HepG2 (cell line): ENCODE measurements at regions not wholly inside any gene's neighbourhood (a gene's known extent, or its start where the extent isn't known, plus 50 kb on each side); places are given as distances from the start of the nearest gene placed in this dataset.

ENCODE experiments used
- ATAC-seq: fragments of 200-7000 bp; cut with Tn5 transposase; 3 replicates; pipeline ENCODE4 v1.9.1; 2020; ENCODE audit warnings: mild to moderate bottlenecking, moderate library complexity
- BruUV-seq: library from RNA; stranded (reverse); fragments of 400-500 nt; replicated peaks from 2 replicates; lab custom pipeline; 2021; lab: Mats Ljungman, UMichigan
- CTCF ChIA-PET: fragments of 300-600 bp; formaldehyde crosslinking; extraction: SDS; loops from one replicate; lab custom pipeline; 2021; ENCODE audit warnings: low total read pairs, inconsistent platforms, low intra/inter-chr PET ratio; lab: Yijun Ruan, JAX
- POLR2A ChIA-PET: fragments of 350-600 bp; sonication (Branson Sonifier 250); formaldehyde crosslinking; loops from one replicate; lab custom pipeline; 2020; ENCODE audit warnings: antibody characterized with exemption, inconsistent platforms; lab: Yijun Ruan, JAX
- DNase-seq: peaks from one replicate; pipeline ENCODE4 v3.0.0-alpha.2; 2015; ENCODE audit warnings: low spot score
- FAIRE-seq: peaks from 3 replicates; lab custom pipeline; 2011; peaks lifted over from hg19 to GRCh38; lab: Jason Lieb, UNC
- H2AFZ ChIP-seq: one replicate; pipeline ENCODE4 v1.6.1; 2011; ENCODE audit warnings: low read length, inconsistent platforms
- H3K27ac ChIP-seq: fragments of 300-600 bp; 3 replicates; pipeline ENCODE4 v1.8.0; 2011; ENCODE audit warnings: mixed run types, mild to moderate bottlenecking, mixed read lengths, low read length, inconsistent platforms; ENCODE audit not compliant: insufficient read depth; ENCODE audit errors: extremely low read length
- H3K27me3 ChIP-seq, 2 experiments: fragments of 200-600 bp in 1 of 2; 2 replicates in 1 of 2; 3 replicates in 1 of 2; pipeline versions ENCODE4 v1.6.0 to v1.8.0; 2011; ENCODE audit warnings: low read length in 2 of 2, mild to moderate bottlenecking in 2 of 2, moderate library complexity in 2 of 2, inconsistent platforms in 1 of 2; ENCODE audit not compliant: insufficient read depth in 2 of 2, control insufficient read depth in 1 of 2
- H3K36me3 ChIP-seq, 2 experiments: fragments of 200-600 bp in 1 of 2; replicated peaks in 1 of 2; 2 replicates in 1 of 2; 3 replicates in 1 of 2; pipeline versions ENCODE4 v1.5.1 to v1.8.0; 2011; ENCODE audit warnings: low read length in 2 of 2, inconsistent platforms in 1 of 2; ENCODE audit not compliant: insufficient read depth in 2 of 2, control insufficient read depth in 1 of 2
- H3K4me1 ChIP-seq: 2 replicates; pipeline ENCODE4 v1.5.1; 2012; ENCODE audit warnings: low read length, inconsistent platforms; ENCODE audit not compliant: insufficient read depth
- H3K4me2 ChIP-seq: 2 replicates; pipeline ENCODE4 v1.6.0; 2011; ENCODE audit warnings: low read depth, low read length, inconsistent platforms
- H3K4me3 ChIP-seq, 3 experiments: fragments of 200-600 bp in 1 of 3; sonication (generic), shearing (Covaris generic) in 1 of 3; replicated peaks in 1 of 3; 2 replicates each; pipeline ENCODE4 v1.5.1; 2011 to 2016; ENCODE audit warnings: low read length in 3 of 3, inconsistent platforms in 2 of 3, low read depth in 2 of 3, mild to moderate bottlenecking in 2 of 3, control low read depth in 1 of 3, mixed read lengths in 1 of 3; ENCODE audit not compliant: insufficient read depth in 1 of 3
- H3K79me2 ChIP-seq: one replicate; pipeline ENCODE4 v1.6.1; 2011; ENCODE audit warnings: low read length, inconsistent platforms; ENCODE audit not compliant: insufficient read depth
- H3K9ac ChIP-seq: 2 replicates; pipeline ENCODE4 v1.6.0; 2011; ENCODE audit warnings: mild to moderate bottlenecking, low read depth, low read length, inconsistent platforms; ENCODE audit not compliant: insufficient read depth
- H3K9me3 ChIP-seq: 2 replicates; pipeline ENCODE4 v1.5.1; 2012; ENCODE audit warnings: mild to moderate bottlenecking, low read length
- H4K20me1 ChIP-seq: 2 replicates; pipeline ENCODE4 v1.6.0; 2011; ENCODE audit warnings: inconsistent platforms, mild to moderate bottlenecking, low read length, moderate library complexity; ENCODE audit not compliant: insufficient read depth
- ELF1 ChIP-seq: sonication (generic); formaldehyde crosslinking; IDR thresholded peaks from 2 replicates; pipeline ENCODE4 v1.4.0; 2020; ENCODE audit warnings: missing genetic modification reagents
- ZNF33A ChIP-seq: sonication (generic); formaldehyde crosslinking; IDR thresholded peaks from 2 replicates; pipeline ENCODE4 v1.5.1; 2020; ENCODE audit warnings: missing genetic modification reagents, mild to moderate bottlenecking, moderate library complexity, borderline replicate concordance
- ZNF652 ChIP-seq: IDR thresholded peaks from 2 replicates; pipeline ENCODE4 v1.6.1; 2016; ENCODE audit warnings: low read depth, borderline replicate concordance
- WGBS: methylation state at CpG from one replicate; pipeline ENCODE4 v1.1.6; 2017; ENCODE audit warnings: low lambda C conversion rate; 5-methylcytosine and 5-hydroxymethylcytosine counted together
- in situ Hi-C: cut with HindIII; loops from 2 replicates; pipeline ENCODE4 v1.10.0; 2017; ENCODE audit warnings: low pct_unique_long_range_greater_than_20kb; ENCODE audit not compliant: extremely low pct_ligation_motif_present
- intact Hi-C: fragments of 100-400 bp; cut with micrococcal nuclease; formaldehyde crosslinking; loops from one replicate; pipeline ENCODE4 v1.10.0; 2022; ENCODE audit not compliant: unreplicated experiment

GRCh38 chr12:23340351-23340750, 609.1 kb downstream of the SOX5 start:
- no peak for ATAC-seq
- CTCF ChIA-PET = no interaction called here

GRCh38 chr12:23342407-23342806, 607.1 kb downstream of the SOX5 start:
- Histone ChIP-seq H3K9me3 (no peaks in the 10 kb centered on the region), H3K79me2 (no peaks in the 10 kb centered on the region), H4K20me1 (no peaks in the 10 kb centered on the region), H3K4me1 (no peaks in the 10 kb centered on the region), H3K9ac (no peak overlapping the region), H2AFZ (no peak overlapping the region), H3K36me3 (no peaks in the 10 kb centered on the region), H3K4me3 (no peak overlapping the region), H3K4me2 (no peak overlapping the region), H3K27ac (no peak overlapping the region), H3K27me3 (no peaks in the 10 kb centered on the region)
- ATAC-seq (no peak), FAIRE-seq (no peak), DNase-seq (no peak)
- ChIA-PET CTCF (no interaction called here), POLR2A (no interaction called here)
- intact Hi-C loops = no loop called here
- BruUV-seq = no TSS peak
- in situ Hi-C loops = no loop called here
- 34% methylated on average over 1 of the region's 1 CpG for WGBS
- TF ChIP-seq ELF1 (CRISPR knock-in tag) (no peak), ZNF652 (CRISPR knock-in tag) (peak; percentile 54; the same call in 1 of the 2 replicates)
- TF ChIP-seq, all 625 proteins: peak for 1

More at GRCh38 chr12:23340351-23340750, 609.1 kb downstream of the SOX5 start:
- no peaks in the 10 kb centered on the region for H3K79me2 ChIP-seq
- DNase-seq (no peak), FAIRE-seq (no peak)
- H2AFZ ChIP-seq = no peak overlapping the region
- in situ Hi-C loops (no loop called here), intact Hi-C loops (no loop called here)
- no peak overlapping the region for H3K27ac ChIP-seq
- H3K4me2 ChIP-seq = no peak overlapping the region
- WGBS = 0% methylated on average over 1 of the region's 1 CpG
- no peak overlapping the region for H3K9ac ChIP-seq
- no peaks in the 10 kb centered on the region for H3K27me3 ChIP-seq
- H3K9me3 ChIP-seq = no peaks in the 10 kb centered on the region
- no peaks in the 10 kb centered on the region for H3K4me1 ChIP-seq
- no peaks in the 10 kb centered on the region for H3K36me3 ChIP-seq
- TF ChIP-seq ZNF33A (CRISPR knock-in tag) = no peak
- no peaks in the 10 kb centered on the region for H4K20me1 ChIP-seq
- no peak overlapping the region for H3K4me3 ChIP-seq
- POLR2A ChIA-PET = no interaction called here
- no TSS peak for BruUV-seq
